OCI-LY7 (cell line): ENCODE measurements at regions not wholly inside any gene's neighbourhood (a gene's known extent, or its start where the extent isn't known, plus 50 kb on each side); places are given as distances from the start of the nearest gene placed in this dataset.

Experiments
- BruUV-seq: library from RNA; stranded (reverse); fragments of 400-500 nt; replicated peaks from 2 replicates; lab custom pipeline; 2021; lab: Mats Ljungman, UMichigan
- CTCF ChIA-PET: fragments of 300-600 bp; sonication (Branson Sonifier 250); formaldehyde crosslinking; loops from one replicate; lab custom pipeline; 2022; ENCODE audit warnings: antibody characterized with exemption; ENCODE audit not compliant: unreplicated experiment; lab: Charles Lee
- POLR2A ChIA-PET: fragments of 300-600 bp; sonication (Branson Sonifier 250); formaldehyde crosslinking; loops from one replicate; lab custom pipeline; 2022; ENCODE audit warnings: antibody characterized with exemption; lab: Charles Lee
- DNase-seq: peaks from one replicate; pipeline ENCODE4 v3.0.0-alpha.2; 2015; ENCODE audit warnings: low spot score
- H2AFZ ChIP-seq: fragments of 200-600 bp; sonication (generic), shearing (Covaris generic); 2 replicates; pipeline ENCODE4 v1.6.1; 2014; ENCODE audit warnings: mild to moderate bottlenecking, antibody characterized with exemption, low read length, moderate library complexity
- H3K27ac ChIP-seq: fragments of 200-600 bp; sonication (generic); 2 replicates; pipeline ENCODE4 v1.5.1; 2014; ENCODE audit warnings: mixed run types, low read depth, mild to moderate bottlenecking, moderate library complexity, low read length, inconsistent platforms; ENCODE audit not compliant: poor library complexity, severe bottlenecking
- H3K36me3 ChIP-seq: fragments of 200-600 bp; sonication (generic); 2 replicates; pipeline ENCODE4 v1.6.1; 2014; ENCODE audit warnings: mild to moderate bottlenecking, antibody characterized with exemption, low read length, moderate library complexity, mixed read lengths; ENCODE audit not compliant: insufficient read depth
- H3K4me1 ChIP-seq: fragments of 200-600 bp; sonication (generic); 2 replicates; pipeline ENCODE4 v1.5.1; 2014; ENCODE audit warnings: mild to moderate bottlenecking, low read length; ENCODE audit not compliant: insufficient read depth, poor library complexity, severe bottlenecking
- H3K4me2 ChIP-seq: fragments of 200-600 bp; sonication (generic); 2 replicates; pipeline ENCODE4 v1.6.1; 2014; ENCODE audit warnings: mild to moderate bottlenecking, low read length
- H3K4me3 ChIP-seq: fragments of 200-600 bp; sonication (generic); 2 replicates; pipeline ENCODE4 v1.5.1; 2014; ENCODE audit warnings: mild to moderate bottlenecking, low read depth, low read length; ENCODE audit not compliant: poor library complexity, severe bottlenecking
- H3K79me2 ChIP-seq: fragments of 200-600 bp; sonication (generic); 2 replicates; pipeline ENCODE4 v1.6.1; 2016; ENCODE audit warnings: low read depth, mild to moderate bottlenecking, low read length, moderate library complexity, mixed read lengths; ENCODE audit not compliant: insufficient read depth
- H3K9me2 ChIP-seq: fragments of 200-600 bp; sonication (generic); 2 replicates; pipeline ENCODE4 v1.6.1; 2016; ENCODE audit warnings: mild to moderate bottlenecking, low read length, mixed read lengths; ENCODE audit not compliant: insufficient read depth
- H3K9me3 ChIP-seq: fragments of 200-600 bp; sonication (generic); 2 replicates; pipeline ENCODE4 v1.6.1; 2014; ENCODE audit warnings: mild to moderate bottlenecking, mixed run types, low read length, mixed read lengths
- H4K20me1 ChIP-seq: fragments of 200-600 bp; sonication (generic); 2 replicates; pipeline ENCODE4 v1.6.1; 2014; ENCODE audit warnings: mild to moderate bottlenecking, antibody characterized with exemption, low read length, moderate library complexity, mixed read lengths; ENCODE audit not compliant: insufficient read depth
- CTCF ChIP-seq: fragments of 200-600 bp; sonication (generic); conservative IDR thresholded peaks from 2 replicates; pipeline ENCODE4 v1.5.1; 2014; ENCODE audit warnings: mild to moderate bottlenecking, antibody characterized with exemption, low read length, moderate library complexity, mixed read lengths
- EZH2phosphoT487 ChIP-seq: fragments of 200-600 bp; sonication (generic); IDR thresholded peaks from 2 replicates; pipeline ENCODE4 v1.6.1; 2018; ENCODE audit warnings: low read depth, borderline replicate concordance, mild to moderate bottlenecking, mixed run types, antibody characterized with exemption, low read length, moderate library complexity, mixed read lengths
- intact Hi-C: fragments of 100-400 bp; cut with micrococcal nuclease; formaldehyde crosslinking; loops from one replicate; pipeline ENCODE4 v1.10.0; 2022; ENCODE audit not compliant: unreplicated experiment

- Histone ChIP-seq H4K20me1 (no peaks in the 10 kb centered on the region), H3K4me3 (no peak overlapping the region), H3K9me2 (no peaks in the 10 kb centered on the region), H3K27ac (no peak overlapping the region), H3K36me3 (no peaks in the 10 kb centered on the region), H3K4me1 (no peaks in the 10 kb centered on the region), H2AFZ (no peak overlapping the region), H3K9me3 (no peaks in the 10 kb centered on the region), H3K4me2 (no peak overlapping the region), H3K79me2 (no peaks in the 10 kb centered on the region)
- DNase-seq, result no peak
- BruUV-seq, result no TSS peak
- intact Hi-C loops, result no loop called here
- ChIA-PET CTCF (no interaction called here), POLR2A (interaction anchor here (1.1 kb wide), 1 partner anchor 10 kb away, joined by 3 read pairs; no protein-coding TSS in a partner anchor)
- TF ChIP-seq EZH2phosphoT487, result no peak
- TF ChIP-seq CTCF, result no peak
These were observed 264.2 kb downstream of the BMP4 start for GRCh38 chr14:53692451-53692850.

GRCh38 chr14:53683229-53683628 is 273.4 kb downstream of the BMP4 start:
- Histone ChIP-seq H3K9me3 (no peaks in the 10 kb centered on the region), H3K4me1 (no peaks in the 10 kb centered on the region), H3K4me3 (no peak overlapping the region), H3K4me2 (no peak overlapping the region), H3K79me2 (no peaks in the 10 kb centered on the region), H3K27ac (no peak overlapping the region), H2AFZ (no peak overlapping the region), H4K20me1 (no peaks in the 10 kb centered on the region), H3K9me2 (no peaks in the 10 kb centered on the region), H3K36me3 (no peaks in the 10 kb centered on the region)
- BruUV-seq, result no TSS peak
- DNase-seq, result no peak
- intact Hi-C loops, result no loop called here
- ChIA-PET CTCF (no interaction called here), POLR2A (interaction anchor here (0.7 to 0.9 kb wide), 2 partner anchors 9 to 136 kb away, joined by 3 read pairs; no protein-coding TSS in a partner anchor)
- TF ChIP-seq EZH2phosphoT487 (no peak), CTCF (no peak)

- ChIA-PET POLR2A (interaction anchor here (1.2 kb wide), 1 partner anchor 12 kb away, joined by 3 read pairs; no protein-coding TSS in a partner anchor), CTCF (no interaction called here)
- Histone ChIP-seq H3K4me2 (no peak overlapping the region), H3K9me3 (no peaks in the 10 kb centered on the region), H3K79me2 (no peaks in the 10 kb centered on the region), H3K27ac (no peak overlapping the region), H3K4me3 (no peak overlapping the region), H4K20me1 (no peaks in the 10 kb centered on the region), H3K4me1 (no peaks in the 10 kb centered on the region), H2AFZ (no peak overlapping the region), H3K36me3 (no peaks in the 10 kb centered on the region), H3K9me2 (no peaks in the 10 kb centered on the region)
- no TSS peak for BruUV-seq
- no peak for DNase-seq
- TF ChIP-seq CTCF (no peak), EZH2phosphoT487 (no peak)
- intact Hi-C loops, result no loop called here
These were observed 284.1 kb downstream of the BMP4 start for GRCh38 chr14:53672526-53672925.
